Prostate gland (tissue), 2 donors: ENCODE measurements at regions not wholly inside any gene's neighbourhood (a gene's known extent, or its start where the extent isn't known, plus 50 kb on each side); places are given as distances from the start of the nearest gene placed in this dataset.

Experiments
- DNase-seq: peaks from one replicate; pipeline ENCODE4 v3.0.0-alpha.2; 2019; ENCODE audit warnings: low spot score
- H3K27ac ChIP-seq, 2 donors: fragments of 200-600 bp; sonication (generic); 2 replicates each; pipeline ENCODE4 v1.5.1; 2017 to 2019
- H3K27me3 ChIP-seq: fragments of 200-600 bp; sonication (generic); replicated peaks from 2 replicates; pipeline ENCODE4 v1.5.1; 2019; ENCODE audit not compliant: insufficient read depth
- H3K36me3 ChIP-seq, 2 donors: fragments of 200-600 bp; sonication (generic); 1 replicate in 1 of 2; 2 replicates in 1 of 2; pipeline versions ENCODE4 v1.5.1 to v1.8.1; 2017 to 2019
- H3K4me1 ChIP-seq: fragments of 200-600 bp; sonication (generic); replicated peaks from 2 replicates; pipeline ENCODE4 v1.5.1; 2019
- H3K4me3 ChIP-seq, 2 donors: fragments of 200-600 bp; sonication (generic); 2 replicates each; pipeline ENCODE4 v1.5.1; 2017 to 2019
- H3K9me3 ChIP-seq: fragments of 200-600 bp; sonication (generic); 2 replicates; pipeline ENCODE4 v1.5.1; 2017
- CTCF ChIP-seq, 4 experiments: fragments of 200-600 bp in 2 of 4; fragments of 450-650 bp in 2 of 4; sonication (generic) in 2 of 4; IDR thresholded peaks; 1 replicate in 3 of 4; 2 replicates in 1 of 4; pipeline ENCODE4 v1.5.1; 2016 to 2019; ENCODE audit warnings: antibody characterized with exemption in 4 of 4, mild to moderate bottlenecking in 2 of 4, moderate library complexity in 2 of 4
- POLR2A ChIP-seq: fragments of 450-650 bp; IDR thresholded peaks from one replicate; pipeline ENCODE4 v1.6.1; 2016; ENCODE audit warnings: antibody characterized with exemption, mild to moderate bottlenecking
- POLR2AphosphoS5 ChIP-seq: sonication (generic); formaldehyde crosslinking; IDR thresholded peaks from one replicate; pipeline ENCODE4 v1.6.1; 2017; ENCODE audit warnings: antibody characterized with exemption
- WGBS: methylation state at CpG from one replicate; pipeline ENCODE4 v1.1.5; 2018; 5-methylcytosine and 5-hydroxymethylcytosine counted together
- intact Hi-C: fragments of 100-400 bp; cut with DNase I; formaldehyde crosslinking; loops from one replicate; pipeline ENCODE4 v1.14.2; 2022

- Histone ChIP-seq H3K4me1 (no peaks in the 10 kb centered on the region), H3K27ac (no peak overlapping the region), H3K9me3 (no peaks in the 10 kb centered on the region), H3K27me3 (no peaks in the 10 kb centered on the region), H3K4me3 (no peak overlapping the region), H3K36me3 (no peaks in the 10 kb centered on the region)
- DNase-seq = no peak
- 53% methylated on average over 10 of the region's 10 CpGs for WGBS
- intact Hi-C loops = no loop called here
- TF ChIP-seq POLR2A = no peak
- TF ChIP-seq POLR2AphosphoS5 = no peak
- TF ChIP-seq CTCF (IDR thresholded peaks at IDR 0.05) = no peak
Measured at GRCh38 chrY:14255965-14256816, 200.2 kb downstream of the VCY1B start.

- no peak overlapping the region for H3K27ac ChIP-seq
- H3K4me3 ChIP-seq = no peak overlapping the region
- H3K27me3 ChIP-seq = no peaks in the 10 kb centered on the region
- no peaks in the 10 kb centered on the region for H3K4me1 ChIP-seq
- intact Hi-C loops = no loop called here
- 88% methylated on average over 1 of the region's 1 CpG for WGBS
- TF ChIP-seq POLR2A (no peak), CTCF (IDR thresholded peaks at IDR 0.05) (no peak)
- no peaks in the 10 kb centered on the region for H3K9me3 ChIP-seq
- no peak for DNase-seq
- no peaks in the 10 kb centered on the region for H3K36me3 ChIP-seq
Measured at GRCh38 chrY:14256817-14257168, 200.8 kb downstream of the VCY1B start.

GRCh38 chrY:14277029-14277428 is 221.0 kb downstream of the VCY1B start:
- no peaks in the 10 kb centered on the region for H3K4me1 ChIP-seq
- no peaks in the 10 kb centered on the region for H3K36me3 ChIP-seq
- no peaks in the 10 kb centered on the region for H3K9me3 ChIP-seq
- no peak for DNase-seq
- no peak for TF ChIP-seq POLR2AphosphoS5
- TF ChIP-seq CTCF (IDR thresholded peaks at IDR 0.05) = no peak
- intact Hi-C loops = no loop called here
- no peak overlapping the region for H3K27ac ChIP-seq
- no peak overlapping the region for H3K4me3 ChIP-seq
- no peaks in the 10 kb centered on the region for H3K27me3 ChIP-seq

GRCh38 chrY:14290656-14291375 is 233.5 kb upstream of the NLGN4Y start:
- no peak overlapping the region for H3K4me3 ChIP-seq
- no peaks in the 10 kb centered on the region for H3K36me3 ChIP-seq
- DNase-seq = no peak
- TF ChIP-seq POLR2A (no peak), CTCF (IDR thresholded peaks at IDR 0.05) (no peak), POLR2AphosphoS5 (no peak)
- no peaks in the 10 kb centered on the region for H3K9me3 ChIP-seq
- no peak overlapping the region for H3K27ac ChIP-seq
- no peaks in the 10 kb centered on the region for H3K4me1 ChIP-seq
- intact Hi-C loops = no loop called here
- no peaks in the 10 kb centered on the region for H3K27me3 ChIP-seq
- WGBS = 63% methylated on average over 1 of the region's 1 CpG

- WGBS = 95% methylated on average over 2 of the region's 2 CpGs
- Histone ChIP-seq H3K36me3 (no peaks in the 10 kb centered on the region), H3K27me3 (no peaks in the 10 kb centered on the region), H3K4me3 (no peak overlapping the region), H3K9me3 (no peaks in the 10 kb centered on the region), H3K27ac (no peak overlapping the region), H3K4me1 (no peaks in the 10 kb centered on the region)
- TF ChIP-seq POLR2A = no peak
- TF ChIP-seq CTCF (IDR thresholded peaks at IDR 0.05) = no peak
- TF ChIP-seq POLR2AphosphoS5 = no peak
- intact Hi-C loops = no loop called here
- DNase-seq = no peak
Measured at GRCh38 chrY:14292382-14292781, 231.9 kb upstream of the NLGN4Y start.
